Bone marrow (tissue), 2 donors: ENCODE measurements at regions not wholly inside any gene's neighbourhood (a gene's known extent, or its start where the extent isn't known, plus 50 kb on each side); places are given as distances from the start of the nearest gene placed in this dataset.

Experiments used
- DNase-seq, 2 donors: peaks; one replicate each; lab custom pipeline; 2025; lab: John Stamatoyannopoulos, UW

DNA sequence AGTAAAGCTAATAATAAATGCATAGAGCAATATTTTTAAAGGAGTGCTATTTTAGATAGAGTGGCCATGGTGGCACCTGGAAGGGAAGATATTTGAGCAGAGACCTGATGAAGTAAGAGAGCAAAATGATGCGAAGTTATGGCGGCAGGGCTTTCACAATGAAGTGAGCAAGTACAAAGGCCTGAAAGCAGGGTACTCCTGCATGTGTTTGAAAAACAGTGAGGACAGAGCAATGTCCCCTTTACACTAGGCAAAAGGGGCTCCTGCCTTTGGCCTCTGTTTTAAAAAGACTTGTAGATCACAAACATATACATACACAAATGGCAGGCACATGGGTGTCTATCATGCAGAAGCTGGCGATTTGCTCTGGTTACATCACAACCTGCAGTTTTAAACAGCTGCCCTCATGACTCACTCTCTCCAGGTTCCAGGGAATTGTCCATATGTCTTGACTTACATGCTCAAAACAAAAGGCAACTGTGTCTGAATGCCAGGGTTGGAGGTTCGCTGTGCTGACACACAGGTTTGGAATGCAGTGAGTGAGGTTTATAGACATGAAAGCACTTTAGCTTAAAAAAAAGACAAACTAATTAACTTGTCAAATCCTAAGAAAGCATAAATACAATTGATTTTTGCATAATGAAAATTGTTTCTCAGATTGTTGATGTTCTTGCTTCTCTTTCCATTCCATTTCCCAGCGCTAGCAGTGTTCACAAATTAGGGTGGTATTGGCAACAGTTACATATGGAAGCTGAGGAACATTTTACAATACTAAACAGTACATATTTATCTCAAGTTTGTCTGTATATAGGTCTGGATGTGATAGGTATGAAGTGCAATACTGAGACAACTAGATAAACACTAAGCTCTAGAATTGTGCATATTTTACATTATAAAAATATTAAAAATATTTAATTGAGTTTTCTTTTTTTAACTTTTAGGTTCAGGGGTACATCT lies 313.9 kb downstream of the BARHL2 start:
- DNase-seq, result no peak

DNA sequence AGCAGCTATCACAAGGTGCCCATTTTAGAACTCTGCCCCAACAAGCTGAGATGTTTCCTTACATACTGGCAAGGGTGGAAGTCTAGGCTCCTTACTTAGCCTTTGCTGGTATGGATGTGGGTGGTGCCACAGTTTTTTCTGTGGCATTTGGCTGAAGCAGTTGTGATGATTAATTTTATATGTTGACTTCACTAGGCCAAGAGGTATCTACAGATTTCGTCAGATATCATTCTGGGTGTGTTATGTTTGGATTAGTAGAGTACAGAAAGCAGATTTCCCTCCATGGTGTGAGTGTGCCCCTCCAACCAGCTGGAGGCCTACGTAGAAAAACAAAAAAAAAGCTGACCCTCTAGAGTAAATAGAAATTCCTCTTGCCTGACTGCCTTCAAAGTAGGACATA lies 317.0 kb downstream of the BARHL2 start:
- DNase-seq, result no peak

DNA sequence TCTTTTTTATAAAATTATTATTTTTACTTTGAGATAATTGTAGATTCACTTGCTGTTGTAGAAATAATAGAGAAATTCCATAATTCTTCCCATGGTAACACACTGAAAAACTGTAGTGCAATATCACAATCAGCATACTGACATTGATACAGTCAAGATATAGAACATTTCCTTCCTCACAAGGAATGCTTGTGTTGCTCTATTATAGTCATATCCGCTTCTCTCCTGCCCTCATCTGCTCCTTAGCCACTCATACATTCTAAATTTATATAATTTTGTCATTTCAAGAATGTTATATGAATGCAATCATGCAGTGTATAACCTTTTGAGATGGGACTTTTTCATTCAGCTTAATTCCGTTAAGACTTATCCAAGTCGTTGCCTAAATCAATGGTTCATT lies 320.2 kb downstream of the BARHL2 start:
- DNase-seq, result no peak

DNA sequence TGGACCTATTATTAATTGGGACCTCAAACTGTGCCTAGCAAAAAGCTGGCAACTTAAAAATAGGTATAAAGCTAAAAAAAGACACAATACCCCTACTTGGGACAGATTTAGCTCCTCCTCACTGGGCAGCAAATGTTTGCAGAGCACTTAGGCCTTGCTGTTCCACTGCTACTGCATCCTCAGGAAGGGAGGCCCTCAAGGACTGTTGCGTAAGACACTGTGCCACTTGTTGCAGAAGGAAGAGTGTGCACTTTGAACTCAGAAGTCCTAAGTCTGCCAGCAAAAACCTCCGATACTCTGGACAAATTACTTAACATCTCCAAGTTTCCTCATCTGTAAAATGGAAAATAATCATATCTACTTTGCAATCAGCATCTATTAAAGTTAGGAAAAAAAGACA lies 322.9 kb downstream of the BARHL2 start:
- DNase-seq, result no peak

DNA sequence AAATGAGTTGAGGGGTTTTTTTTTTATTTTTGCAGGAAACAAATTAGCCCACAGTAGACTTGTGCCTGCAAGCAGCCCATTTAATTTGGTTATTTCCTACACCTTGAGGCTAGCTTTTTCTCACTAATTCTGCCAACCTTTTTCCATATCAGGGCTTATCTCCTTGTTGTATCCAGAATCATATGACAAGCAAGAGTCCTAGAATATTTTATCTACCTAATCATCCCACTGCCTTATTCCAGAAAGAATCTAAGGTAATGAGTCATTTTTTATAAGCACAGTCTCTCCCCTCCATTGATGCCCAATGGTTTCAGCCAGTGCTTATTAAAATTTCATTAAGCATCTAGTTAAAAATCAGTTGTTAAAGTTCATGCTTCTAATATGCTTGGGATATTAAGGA lies 324.1 kb downstream of the BARHL2 start:
- DNase-seq, result no peak

DNA sequence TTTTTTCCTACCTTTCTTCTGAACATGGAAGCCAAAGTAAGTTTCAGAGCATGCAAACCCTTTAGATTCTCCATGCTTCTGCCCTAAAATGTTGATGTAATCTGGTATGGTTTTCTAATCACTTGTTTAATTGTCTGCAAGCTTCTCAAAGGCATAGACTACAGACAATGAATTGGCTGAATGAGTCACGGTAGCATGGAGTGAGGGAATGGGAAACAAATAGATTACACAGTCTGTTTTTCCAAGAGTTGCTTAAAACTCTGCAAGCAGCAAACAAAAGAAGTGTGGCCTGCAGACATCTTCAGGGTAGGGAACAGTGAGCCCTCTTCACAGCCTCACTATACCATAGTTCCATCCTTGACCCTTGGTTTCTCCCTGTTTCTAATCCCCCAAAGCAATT lies 326.0 kb downstream of the BARHL2 start:
- DNase-seq, result no peak

DNA sequence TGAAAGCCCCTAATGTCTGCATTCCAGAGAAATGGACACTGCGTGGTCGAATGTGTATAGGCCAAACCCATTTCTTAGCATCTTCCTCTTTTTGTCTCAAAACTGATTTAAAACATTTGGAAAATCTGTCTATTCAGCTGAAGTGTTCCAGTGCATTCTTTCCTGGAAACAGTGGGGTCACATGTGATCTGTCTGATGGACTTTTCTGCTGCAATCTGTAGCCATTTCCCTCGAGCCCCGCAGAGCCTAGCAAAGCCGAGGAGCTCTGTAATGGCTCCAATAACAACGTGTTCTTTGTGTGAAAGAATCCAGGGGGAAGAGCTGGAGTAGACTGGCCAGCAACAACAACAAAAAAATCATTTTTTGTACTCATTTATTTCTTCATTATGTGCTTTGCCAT lies 329.3 kb downstream of the BARHL2 start:
- no peak for DNase-seq

DNA sequence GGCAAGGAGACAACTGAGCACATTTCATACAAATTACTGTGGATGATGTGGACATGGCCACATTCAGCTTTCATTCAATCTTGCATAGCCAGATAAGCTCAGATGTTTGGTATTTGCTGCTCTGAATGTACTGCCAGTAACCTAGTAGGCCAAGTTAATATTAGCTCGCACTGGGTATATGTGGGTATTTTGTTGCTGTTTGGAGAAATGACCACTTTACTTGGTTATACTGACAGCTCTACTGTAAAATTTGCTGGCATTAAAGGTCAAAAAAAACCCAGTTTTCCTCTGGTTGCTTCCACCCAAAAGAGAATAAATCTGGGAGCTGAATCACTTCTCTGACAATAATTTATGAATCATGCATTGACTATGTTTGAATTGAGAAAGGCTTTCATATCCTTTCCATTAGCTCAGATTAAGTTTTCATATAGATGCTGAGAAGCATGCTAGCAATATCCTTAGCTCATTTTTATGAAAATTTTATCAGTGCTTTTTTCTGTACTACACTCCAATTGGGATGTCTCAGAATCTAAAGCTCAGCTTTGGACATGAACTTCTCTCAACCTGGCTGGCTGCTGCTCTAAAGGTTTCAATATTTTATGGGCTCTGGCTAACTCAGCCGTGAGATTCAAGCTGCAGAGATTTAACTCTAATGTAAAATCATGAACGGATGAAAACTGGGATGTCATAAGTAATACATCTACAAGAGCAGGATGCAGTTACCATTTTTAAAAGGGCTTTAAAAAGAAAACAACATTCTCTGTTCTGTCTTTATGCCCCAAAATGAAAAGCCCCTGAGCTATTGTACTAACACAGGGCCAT lies 330.0 kb downstream of the BARHL2 start:
- DNase-seq, result no peak

DNA sequence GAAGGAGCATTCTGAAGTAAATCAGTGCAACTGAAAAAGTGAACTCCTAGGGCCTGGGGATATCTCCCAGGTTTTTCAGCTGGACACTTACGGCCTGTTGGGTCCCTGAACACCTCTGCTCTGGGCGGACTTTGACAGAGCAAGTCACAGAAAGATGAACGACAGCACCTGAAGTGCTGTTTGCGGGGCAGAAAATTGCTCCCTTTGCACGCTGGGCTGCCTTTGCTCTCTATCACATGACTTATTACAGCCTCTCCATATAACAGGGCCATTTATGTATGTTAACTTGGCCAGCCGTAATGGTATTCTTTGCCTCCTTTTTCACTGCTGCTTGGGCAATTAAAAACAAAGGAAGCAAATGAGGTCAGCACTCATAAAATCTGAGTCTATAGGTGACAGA lies 332.9 kb downstream of the BARHL2 start:
- DNase-seq, result no peak

DNA sequence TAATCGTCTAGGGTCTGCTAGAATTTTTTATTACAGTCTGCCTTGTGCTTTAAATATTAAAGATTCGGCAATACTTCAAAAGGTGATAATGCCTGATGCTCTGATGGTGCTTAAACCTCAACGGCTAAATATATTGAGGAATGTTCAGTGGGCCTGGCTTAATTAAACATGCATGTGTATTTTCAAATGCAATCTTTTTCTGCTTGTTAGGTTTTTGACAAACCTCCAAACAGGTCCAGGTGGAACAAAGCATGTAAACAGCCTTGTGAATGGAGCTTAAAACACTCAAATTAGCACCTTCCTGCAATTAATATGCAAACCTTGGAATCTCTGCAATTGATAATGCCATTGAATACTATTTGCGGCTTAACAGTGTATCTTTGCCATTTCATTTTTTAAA lies 334.9 kb downstream of the BARHL2 start:
- DNase-seq, result no peak

DNA sequence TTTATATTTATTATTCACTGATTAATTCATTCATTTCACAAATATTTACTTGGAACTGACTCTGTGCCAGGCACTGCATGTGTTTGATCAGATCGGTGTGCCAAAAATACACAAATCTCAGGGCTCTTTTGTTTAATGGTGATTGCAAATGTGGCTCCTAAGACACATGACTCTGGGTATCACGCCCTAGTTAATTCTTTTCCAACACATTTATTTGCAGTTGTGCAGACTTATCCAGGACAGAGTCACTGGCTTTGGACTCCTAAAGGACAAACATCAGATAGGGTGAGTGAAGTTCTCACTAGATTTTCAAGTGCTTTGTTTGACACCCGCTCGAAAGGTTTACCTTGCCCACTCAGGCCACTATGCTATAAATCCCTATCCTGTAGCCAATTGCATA lies 335.5 kb downstream of the BARHL2 start:
- DNase-seq, result no peak

DNA sequence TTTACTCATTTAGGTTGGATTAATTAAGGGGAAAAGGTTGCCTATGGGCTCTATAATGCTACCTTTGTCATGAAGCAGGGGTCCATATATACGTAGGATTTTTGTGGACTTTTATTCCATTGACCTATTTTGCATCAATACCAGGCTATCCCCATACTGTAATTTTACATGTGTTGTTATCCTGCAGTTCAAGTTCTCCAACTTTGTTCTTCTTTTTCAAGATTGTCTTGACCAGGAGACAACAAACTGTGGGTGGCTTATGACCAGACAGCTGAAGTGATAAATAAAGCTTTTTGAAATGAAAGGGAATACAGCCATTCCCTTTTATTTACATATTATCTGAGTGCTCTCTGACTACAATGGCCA lies 345.7 kb downstream of the BARHL2 start:
- no peak for DNase-seq

DNA sequence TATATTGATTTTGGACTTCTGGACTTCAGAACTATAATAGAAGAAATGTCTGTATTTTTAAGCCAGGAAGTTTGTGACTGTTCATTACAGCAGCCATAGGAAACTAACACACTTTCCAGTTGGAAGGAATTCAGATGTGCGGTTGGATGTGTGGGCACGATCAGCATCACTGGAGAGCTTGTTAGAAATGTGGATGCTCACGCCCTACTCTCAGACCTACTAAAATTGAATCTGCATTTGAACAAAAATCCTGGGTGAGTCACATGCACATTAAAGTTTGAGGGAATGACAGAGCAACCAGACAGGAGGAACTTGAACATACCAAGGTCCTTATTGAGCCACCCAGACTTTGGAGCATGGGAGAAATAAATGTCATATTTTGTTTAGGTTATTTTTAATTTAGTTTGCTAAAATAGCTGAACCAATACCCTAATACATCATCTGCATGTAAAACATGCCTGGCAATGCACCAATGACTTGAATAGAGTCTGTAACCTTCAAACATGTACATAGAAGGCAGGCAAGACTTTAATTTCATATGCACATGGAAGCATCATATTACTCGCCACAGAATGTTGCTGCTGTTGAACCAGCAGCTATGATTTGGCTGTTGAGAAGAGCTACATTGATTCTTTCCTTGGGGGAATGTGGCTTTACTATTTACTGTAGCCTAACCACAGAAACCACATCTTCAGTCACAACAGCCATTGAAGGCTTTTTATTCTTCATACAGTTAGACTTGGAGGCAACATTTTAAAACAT lies 346.2 kb downstream of the BARHL2 start:
- no peak for DNase-seq

DNA sequence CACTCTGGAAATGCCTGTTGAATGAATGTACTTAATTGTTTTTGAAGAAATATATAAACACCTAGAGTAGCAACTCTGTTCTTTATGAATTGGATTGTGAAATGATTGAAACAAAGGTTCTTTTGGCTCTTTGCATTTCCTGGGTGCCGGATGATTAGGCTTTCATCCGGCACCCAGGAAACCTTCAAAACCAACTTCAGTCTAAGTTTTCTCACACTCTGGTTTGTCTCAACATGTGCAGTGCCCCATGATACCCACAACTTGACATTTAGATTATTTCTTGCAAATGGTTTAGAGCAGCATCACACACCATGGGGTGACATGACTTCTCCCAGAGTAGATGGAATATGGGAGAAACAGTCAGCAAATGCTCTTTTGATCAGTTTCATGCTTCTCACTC lies 354.9 kb downstream of the BARHL2 start:
- DNase-seq, result no peak

DNA sequence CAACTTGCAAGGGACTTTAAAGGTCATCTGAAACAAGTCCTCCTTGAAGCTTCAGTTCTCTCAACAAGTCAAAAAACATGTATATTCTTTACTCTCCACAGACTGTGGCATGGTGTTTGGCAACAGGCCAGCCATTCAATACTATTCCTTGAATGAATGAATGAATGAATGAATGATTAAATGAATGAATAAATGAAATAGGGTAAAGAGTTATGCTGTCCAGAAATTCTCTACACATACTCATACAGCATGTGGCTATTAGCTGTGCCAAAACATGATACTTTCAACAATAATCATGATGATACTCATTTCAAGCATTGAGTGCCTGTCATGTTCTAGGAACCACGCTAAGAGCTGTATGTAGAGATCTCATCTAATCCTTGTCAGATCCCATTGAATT lies 356.1 kb downstream of the BARHL2 start:
- no peak for DNase-seq

DNA sequence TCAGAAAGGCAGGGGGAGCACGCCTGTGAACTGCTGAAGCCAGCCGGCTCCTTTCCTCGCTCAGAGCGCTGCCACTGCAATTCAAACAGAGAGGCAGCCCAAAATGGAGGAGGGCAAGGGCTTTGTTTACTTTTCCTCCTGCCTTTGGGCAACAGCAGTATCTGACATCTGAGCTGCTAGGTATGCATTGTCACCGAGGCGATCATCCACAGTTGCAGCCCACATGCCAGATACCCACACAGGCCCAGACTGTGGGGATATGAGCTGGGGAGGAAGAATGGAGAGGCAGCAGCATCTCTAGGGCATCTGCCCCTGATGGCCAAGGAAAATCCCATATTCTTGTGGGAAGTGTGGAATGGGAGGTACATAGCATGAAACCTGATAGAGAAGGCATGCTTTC lies 357.1 kb downstream of the BARHL2 start:
- DNase-seq, result no peak

DNA sequence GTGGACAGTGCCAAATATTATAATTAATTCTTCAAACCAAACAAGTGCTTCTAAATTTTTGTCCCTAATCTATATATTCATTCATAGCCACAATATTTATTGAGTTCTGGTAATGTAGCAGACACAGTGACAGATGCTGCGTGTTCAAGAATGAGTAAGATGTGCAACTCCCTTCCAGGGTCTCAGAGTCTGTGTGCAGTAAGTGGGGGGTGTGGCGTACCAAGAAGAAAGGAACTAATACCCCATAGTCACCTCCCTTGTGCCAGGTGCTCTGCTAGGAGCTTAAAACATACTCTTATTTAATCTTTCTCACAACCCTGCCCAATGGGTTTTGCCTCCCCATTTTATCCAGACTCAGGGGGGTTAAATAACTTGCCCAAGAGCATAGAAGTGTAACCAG lies 358.7 kb downstream of the BARHL2 start:
- DNase-seq, result no peak

DNA sequence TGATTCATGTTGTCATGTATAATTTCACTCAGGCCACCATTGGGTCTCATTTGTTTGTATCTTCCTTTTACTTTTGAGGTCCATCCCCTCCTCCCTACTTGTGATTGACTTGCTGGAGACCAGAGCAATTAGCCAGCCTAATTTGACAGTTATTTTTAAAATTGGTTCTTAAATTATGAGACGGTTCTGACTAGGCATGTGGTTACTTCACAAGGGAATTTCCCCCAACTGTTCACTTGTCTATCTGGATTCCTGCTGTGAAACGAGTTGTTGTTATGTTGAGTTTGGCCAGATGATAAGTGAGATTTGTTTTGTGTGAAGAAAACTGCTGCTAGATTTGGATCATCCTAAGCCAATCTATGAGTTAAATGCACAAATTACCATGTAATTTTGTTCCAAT lies 359.1 kb downstream of the BARHL2 start:
- no peak for DNase-seq

DNA sequence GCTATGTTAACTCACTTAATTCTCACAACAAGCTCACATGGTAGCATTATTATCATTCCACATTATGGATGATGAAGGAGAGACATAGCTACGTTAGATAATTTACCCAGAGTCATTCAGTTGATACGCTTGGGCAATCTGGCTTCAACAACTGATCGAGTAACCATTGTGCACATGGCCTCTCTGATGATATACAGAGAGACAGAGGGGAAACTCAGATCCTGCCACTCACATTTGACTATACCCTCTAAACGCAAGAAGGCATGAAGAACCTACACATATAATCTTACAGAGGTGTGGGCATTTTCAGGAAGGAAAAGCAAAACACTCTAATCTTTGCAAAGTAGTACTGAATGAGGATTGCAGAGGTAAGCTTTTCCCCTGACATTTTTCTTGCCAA lies 360.1 kb downstream of the BARHL2 start:
- no peak for DNase-seq

DNA sequence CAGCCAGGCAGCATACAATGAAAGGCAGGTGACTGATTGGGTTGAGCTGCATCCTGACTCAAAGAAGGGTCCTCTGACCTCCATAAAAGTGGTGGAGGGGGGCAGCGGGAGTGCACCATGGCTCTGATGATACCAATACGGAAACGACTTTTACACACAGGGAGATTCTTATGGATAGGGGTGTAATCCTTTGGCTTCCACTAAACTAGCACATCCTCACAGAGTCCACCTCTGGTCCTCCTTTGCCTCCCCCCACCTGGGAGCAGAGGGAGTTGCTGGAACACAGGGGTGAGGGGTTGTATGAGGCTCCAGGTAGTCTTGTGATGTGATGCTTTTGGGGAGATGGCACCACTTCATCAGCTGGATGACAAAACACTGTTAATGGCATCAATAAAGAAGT lies 361.0 kb downstream of the BARHL2 start:
- no peak for DNase-seq

DNA sequence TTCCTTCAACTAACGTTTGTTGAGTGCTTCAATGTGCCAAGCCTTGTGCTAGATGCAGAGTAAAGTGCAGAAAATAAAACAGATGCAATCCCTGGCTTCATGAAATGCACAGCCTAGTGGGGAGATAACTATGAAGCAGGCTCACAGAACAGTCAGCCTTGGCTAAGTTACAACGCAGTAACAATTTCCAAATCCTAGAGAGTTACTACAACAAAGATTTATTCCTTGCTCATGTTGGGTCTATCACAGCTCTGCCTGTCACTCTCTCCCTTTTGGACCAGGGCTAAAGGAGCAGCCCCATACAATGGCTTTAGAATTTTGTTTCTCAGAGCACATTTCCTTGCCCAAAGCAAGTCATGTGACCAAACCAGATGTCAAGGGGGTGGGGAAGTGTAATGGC lies 359.8 kb downstream of the ZNF326 start:
- DNase-seq, result no peak

DNA sequence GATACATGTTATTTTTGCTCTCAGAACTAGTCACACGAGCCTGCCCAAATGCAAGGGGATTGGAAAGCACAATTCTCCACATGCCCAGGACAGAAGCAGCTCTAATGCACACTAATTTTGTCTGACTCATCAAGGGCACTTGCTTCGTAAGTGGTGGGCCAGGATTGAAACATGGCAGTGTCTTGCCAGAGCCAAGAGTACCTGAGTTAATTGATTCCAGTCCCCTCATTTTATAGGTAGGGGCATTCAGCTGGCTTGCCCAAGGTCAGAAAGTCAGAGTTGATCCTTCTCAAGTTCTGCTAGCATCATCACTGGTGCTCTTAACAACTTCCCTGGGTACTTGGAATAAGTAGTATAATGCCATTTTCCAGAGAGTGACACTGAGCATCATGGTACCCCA lies 356.1 kb downstream of the ZNF326 start:
- no peak for DNase-seq

DNA sequence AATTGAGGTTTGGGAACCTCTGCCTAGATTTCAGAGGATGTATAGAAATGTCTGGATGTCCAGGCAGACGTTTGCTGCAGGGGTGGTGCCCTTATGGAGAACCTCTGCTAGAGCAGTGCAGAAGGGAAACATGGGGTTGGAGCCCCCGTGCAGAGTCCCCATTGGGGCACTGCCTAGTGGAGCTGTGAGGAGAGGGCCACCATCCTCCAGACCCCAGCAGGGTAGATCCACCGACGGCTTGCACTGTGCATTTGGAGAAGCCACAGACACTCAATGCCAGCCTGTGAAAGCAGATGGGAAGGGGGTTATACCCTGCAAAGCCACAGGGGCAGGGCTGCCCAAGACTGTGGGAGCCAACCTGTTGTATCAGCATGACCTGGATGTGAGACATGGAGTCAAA lies 354.6 kb downstream of the ZNF326 start:
- DNase-seq, result no peak
